ENCODE measurements at regions not wholly inside any gene's neighbourhood (a gene's known extent, or its start where the extent isn't known, plus 50 kb on each side); places are given as distances from the start of the nearest gene placed in this dataset.

DNA sequence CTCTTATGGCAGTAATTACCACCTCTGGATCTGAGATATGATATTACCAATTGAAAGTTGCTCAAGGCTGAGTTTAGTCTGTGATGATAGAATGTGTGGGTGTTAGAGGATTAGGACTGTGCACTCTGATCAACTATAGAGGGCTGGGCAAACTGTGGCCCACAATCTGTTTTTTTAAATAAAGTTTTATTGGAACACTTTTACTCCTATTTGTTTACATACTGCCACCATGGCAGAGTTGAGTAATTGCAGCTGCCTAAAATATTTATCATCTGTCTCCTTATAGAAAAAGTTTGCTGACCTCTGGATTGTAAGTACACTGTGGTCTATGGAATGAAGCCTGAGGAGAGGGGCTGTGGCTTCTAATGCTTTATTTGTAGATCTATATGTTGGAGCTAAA lies 71.5 kb upstream of the N4BP1 start:
- TF ChIP-seq, protein P1, sequence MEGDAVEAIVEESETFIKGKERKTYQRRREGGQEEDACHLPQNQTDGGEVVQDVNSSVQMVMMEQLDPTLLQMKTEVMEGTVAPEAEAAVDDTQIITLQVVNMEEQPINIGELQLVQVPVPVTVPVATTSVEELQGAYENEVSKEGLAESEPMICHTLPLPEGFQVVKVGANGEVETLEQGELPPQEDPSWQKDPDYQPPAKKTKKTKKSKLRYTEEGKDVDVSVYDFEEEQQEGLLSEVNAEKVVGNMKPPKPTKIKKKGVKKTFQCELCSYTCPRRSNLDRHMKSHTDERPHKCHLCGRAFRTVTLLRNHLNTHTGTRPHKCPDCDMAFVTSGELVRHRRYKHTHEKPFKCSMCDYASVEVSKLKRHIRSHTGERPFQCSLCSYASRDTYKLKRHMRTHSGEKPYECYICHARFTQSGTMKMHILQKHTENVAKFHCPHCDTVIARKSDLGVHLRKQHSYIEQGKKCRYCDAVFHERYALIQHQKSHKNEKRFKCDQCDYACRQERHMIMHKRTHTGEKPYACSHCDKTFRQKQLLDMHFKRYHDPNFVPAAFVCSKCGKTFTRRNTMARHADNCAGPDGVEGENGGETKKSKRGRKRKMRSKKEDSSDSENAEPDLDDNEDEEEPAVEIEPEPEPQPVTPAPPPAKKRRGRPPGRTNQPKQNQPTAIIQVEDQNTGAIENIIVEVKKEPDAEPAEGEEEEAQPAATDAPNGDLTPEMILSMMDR (IDR thresholded peaks at IDR 0.05) = no peak
- TF ChIP-seq EP300 (IDR thresholded peaks at IDR 0.05) = no peak
- no peak for TF ChIP-seq POLR2A (IDR thresholded peaks at IDR 0.05)

Data from ovary (tissue), 3 donors.